ENCODE measurements at regions not wholly inside any gene's neighbourhood (a gene's known extent, or its start where the extent isn't known, plus 50 kb on each side); places are given as distances from the start of the nearest gene placed in this dataset.

GRCh38 chr16:86960266-86960665 lies 356.9 kb downstream of the C16orf95 start:
- no peaks in the 10 kb centered on the region for H3K36me3 ChIP-seq (ENCODE audit: control insufficient read depth in 1 of 2, insufficient read depth in 2 of 2, low read length in 1 of 2)
- 91 to 92% methylated on average over 10 of the region's 10 CpGs for WGBS, 2 donors
- no peak overlapping the region for H3K27ac ChIP-seq (ENCODE audit: low read depth in 1 of 2, low read length in 2 of 2)
- H3K4me3 ChIP-seq (ENCODE audit: low read length in 2 of 2) = no peak overlapping the region
- DNase-seq (peak in 1 of 2 donors; percentile 53), ATAC-seq (ENCODE audit: low FRiP score) (no peak)
- intact Hi-C loops (cut with DNase I) = no loop called here
- H3K9me3 ChIP-seq (ENCODE audit: control insufficient read depth, low read length) = no peaks in the 10 kb centered on the region
- H3K27me3 ChIP-seq (ENCODE audit: control insufficient read depth in 1 of 2, insufficient read depth in 2 of 2, low read length in 1 of 2) = no peaks in the 10 kb centered on the region
- H3K4me1 ChIP-seq (ENCODE audit: control insufficient read depth in 1 of 2, insufficient read depth in 2 of 2, low read length in 2 of 2) = no peaks in the 10 kb centered on the region

GRCh38 chr16:86961171-86961601 lies 356.0 kb downstream of the C16orf95 start:
- Histone ChIP-seq H3K4me1 (ENCODE audit: control insufficient read depth in 1 of 2, insufficient read depth in 2 of 2, low read length in 2 of 2) (no peaks in the 10 kb centered on the region), H3K4me3 (ENCODE audit: low read length in 2 of 2) (no peak overlapping the region), H3K27ac (ENCODE audit: low read depth in 1 of 2, low read length in 2 of 2) (no peak overlapping the region), H3K9me3 (ENCODE audit: control insufficient read depth, low read length) (no peaks in the 10 kb centered on the region), H3K27me3 (ENCODE audit: control insufficient read depth in 1 of 2, insufficient read depth in 2 of 2, low read length in 1 of 2) (no peaks in the 10 kb centered on the region), H3K36me3 (ENCODE audit: control insufficient read depth in 1 of 2, insufficient read depth in 2 of 2, low read length in 1 of 2) (no peaks in the 10 kb centered on the region)
- 73 to 80% methylated on average over 17 of the region's 17 CpGs for WGBS, 2 donors
- DNase-seq (peak in 1 of 2 donors; percentile 73), ATAC-seq (ENCODE audit: low FRiP score) (no peak)
- intact Hi-C loops (cut with DNase I) = no loop called here

GRCh38 chr16:86962259-86962658 lies 354.9 kb downstream of the C16orf95 start:
- H3K4me1 ChIP-seq (ENCODE audit: control insufficient read depth in 1 of 2, insufficient read depth in 2 of 2, low read length in 2 of 2) = no peaks in the 10 kb centered on the region
- no peaks in the 10 kb centered on the region for H3K36me3 ChIP-seq (ENCODE audit: control insufficient read depth in 1 of 2, insufficient read depth in 2 of 2, low read length in 1 of 2)
- no peak overlapping the region for H3K4me3 ChIP-seq (ENCODE audit: low read length in 2 of 2)
- H3K27ac ChIP-seq (ENCODE audit: low read depth in 1 of 2, low read length in 2 of 2) = no peak overlapping the region
- intact Hi-C loops (cut with DNase I) = no loop called here
- DNase-seq (peak in 1 of 2 donors; percentile 54), ATAC-seq (ENCODE audit: low FRiP score) (no peak)
- no peaks in the 10 kb centered on the region for H3K9me3 ChIP-seq (ENCODE audit: control insufficient read depth, low read length)
- 92 to 95% methylated on average over 7 of the region's 7 CpGs for WGBS, 2 donors
- H3K27me3 ChIP-seq (ENCODE audit: control insufficient read depth in 1 of 2, insufficient read depth in 2 of 2, low read length in 1 of 2) = no peaks in the 10 kb centered on the region

GRCh38 chr16:86962913-86963312 lies 354.3 kb downstream of the C16orf95 start:
- Histone ChIP-seq H3K27ac (ENCODE audit: low read depth in 1 of 2, low read length in 2 of 2) (no peak overlapping the region), H3K4me1 (ENCODE audit: control insufficient read depth in 1 of 2, insufficient read depth in 2 of 2, low read length in 2 of 2) (no peaks in the 10 kb centered on the region), H3K36me3 (ENCODE audit: control insufficient read depth in 1 of 2, insufficient read depth in 2 of 2, low read length in 1 of 2) (no peaks in the 10 kb centered on the region), H3K4me3 (ENCODE audit: low read length in 2 of 2) (no peak overlapping the region), H3K27me3 (ENCODE audit: control insufficient read depth in 1 of 2, insufficient read depth in 2 of 2, low read length in 1 of 2) (no peaks in the 10 kb centered on the region), H3K9me3 (ENCODE audit: control insufficient read depth, low read length) (no peaks in the 10 kb centered on the region)
- WGBS, 2 donors = 89 to 95% methylated on average over 11 of the region's 11 CpGs
- intact Hi-C loops (cut with DNase I) = no loop called here
- peak in 1 of 2 donors; percentile 39 for DNase-seq
- ATAC-seq (ENCODE audit: low FRiP score) = no peak

- Histone ChIP-seq H3K27me3 (ENCODE audit: control insufficient read depth in 1 of 2, insufficient read depth in 2 of 2, low read length in 1 of 2) (no peaks in the 10 kb centered on the region), H3K9me3 (ENCODE audit: control insufficient read depth, low read length) (no peaks in the 10 kb centered on the region), H3K27ac (ENCODE audit: low read depth in 1 of 2, low read length in 2 of 2) (no peak overlapping the region), H3K4me3 (ENCODE audit: low read length in 2 of 2) (no peak overlapping the region), H3K36me3 (ENCODE audit: control insufficient read depth in 1 of 2, insufficient read depth in 2 of 2, low read length in 1 of 2) (no peaks in the 10 kb centered on the region), H3K4me1 (ENCODE audit: control insufficient read depth in 1 of 2, insufficient read depth in 2 of 2, low read length in 2 of 2) (no peaks in the 10 kb centered on the region)
- intact Hi-C loops (cut with DNase I) = no loop called here
- DNase-seq (peak in 1 of 2 donors; percentile 62), ATAC-seq (ENCODE audit: low FRiP score) (no peak)
- 94 to 96% methylated on average over 25 of the region's 25 CpGs for WGBS, 2 donors
Measured at GRCh38 chr16:86963600-86964575, 353.3 kb downstream of the C16orf95 start.

- Histone ChIP-seq H3K4me3 (ENCODE audit: low read length in 2 of 2) (no peak overlapping the region), H3K27ac (ENCODE audit: low read depth in 1 of 2, low read length in 2 of 2) (no peak overlapping the region), H3K27me3 (ENCODE audit: control insufficient read depth in 1 of 2, insufficient read depth in 2 of 2, low read length in 1 of 2) (no peaks in the 10 kb centered on the region), H3K9me3 (ENCODE audit: control insufficient read depth, low read length) (no peaks in the 10 kb centered on the region), H3K36me3 (ENCODE audit: control insufficient read depth in 1 of 2, insufficient read depth in 2 of 2, low read length in 1 of 2) (no peaks in the 10 kb centered on the region), H3K4me1 (ENCODE audit: control insufficient read depth in 1 of 2, insufficient read depth in 2 of 2, low read length in 2 of 2) (no peaks in the 10 kb centered on the region)
- DNase-seq = peak in 1 of 2 donors; percentile 53
- 84 to 87% methylated on average over 14 of the region's 14 CpGs for whole genome bisulfite sequencing, 2 donors
- intact Hi-C loops (cut with DNase I) = no loop called here
- no peak for ATAC-seq (ENCODE audit: low FRiP score)
Measured at GRCh38 chr16:86964796-86965241, 352.4 kb downstream of the C16orf95 start.

- H3K27me3 ChIP-seq (ENCODE audit: control insufficient read depth in 1 of 2, insufficient read depth in 2 of 2, low read length in 1 of 2) = no peaks in the 10 kb centered on the region
- peak in 1 of 2 donors; percentile 51 for DNase-seq
- intact Hi-C loops (cut with DNase I) = no loop called here
Measured at GRCh38 chr16:86965331-86965730, 351.9 kb downstream of the C16orf95 start.

GRCh38 chr16:86965840-86966550 lies 351.2 kb downstream of the C16orf95 start:
- no peak overlapping the region for H3K27ac ChIP-seq (ENCODE audit: low read depth in 1 of 2, low read length in 2 of 2)
- 91 to 92% methylated on average over 13 of the region's 13 CpGs for WGBS, 2 donors
- H3K9me3 ChIP-seq (ENCODE audit: control insufficient read depth, low read length) = no peaks in the 10 kb centered on the region
- DNase-seq (no peak), ATAC-seq (ENCODE audit: low FRiP score) (no peak)
- H3K36me3 ChIP-seq (ENCODE audit: control insufficient read depth in 1 of 2, insufficient read depth in 2 of 2, low read length in 1 of 2) = no peaks in the 10 kb centered on the region
- H3K27me3 ChIP-seq (ENCODE audit: control insufficient read depth in 1 of 2, insufficient read depth in 2 of 2, low read length in 1 of 2) = no peaks in the 10 kb centered on the region
- intact Hi-C loops (cut with DNase I) = no loop called here
- no peak overlapping the region for H3K4me3 ChIP-seq (ENCODE audit: low read length in 2 of 2)
- no peaks in the 10 kb centered on the region for H3K4me1 ChIP-seq (ENCODE audit: control insufficient read depth in 1 of 2, insufficient read depth in 2 of 2, low read length in 2 of 2)

More at GRCh38 chr16:86965331-86965730, 351.9 kb downstream of the C16orf95 start:
- no peaks in the 10 kb centered on the region for H3K4me1 ChIP-seq (ENCODE audit: control insufficient read depth in 1 of 2, insufficient read depth in 2 of 2, low read length in 2 of 2)
- H3K36me3 ChIP-seq (ENCODE audit: control insufficient read depth in 1 of 2, insufficient read depth in 2 of 2, low read length in 1 of 2) = no peaks in the 10 kb centered on the region
- 95 to 99% methylated on average over 12 of the region's 12 CpGs for WGBS, 2 donors
- H3K27ac ChIP-seq (ENCODE audit: low read depth in 1 of 2, low read length in 2 of 2) = no peak overlapping the region
- no peaks in the 10 kb centered on the region for H3K9me3 ChIP-seq (ENCODE audit: control insufficient read depth, low read length)
- no peak for ATAC-seq (ENCODE audit: low FRiP score)
- H3K4me3 ChIP-seq (ENCODE audit: low read length in 2 of 2) = no peak overlapping the region

Measured in aorta (tissue), 5 donors.